ENCODE measurements at regions not wholly inside any gene's neighbourhood (a gene's known extent, or its start where the extent isn't known, plus 50 kb on each side); places are given as distances from the start of the nearest gene placed in this dataset.

DNA sequence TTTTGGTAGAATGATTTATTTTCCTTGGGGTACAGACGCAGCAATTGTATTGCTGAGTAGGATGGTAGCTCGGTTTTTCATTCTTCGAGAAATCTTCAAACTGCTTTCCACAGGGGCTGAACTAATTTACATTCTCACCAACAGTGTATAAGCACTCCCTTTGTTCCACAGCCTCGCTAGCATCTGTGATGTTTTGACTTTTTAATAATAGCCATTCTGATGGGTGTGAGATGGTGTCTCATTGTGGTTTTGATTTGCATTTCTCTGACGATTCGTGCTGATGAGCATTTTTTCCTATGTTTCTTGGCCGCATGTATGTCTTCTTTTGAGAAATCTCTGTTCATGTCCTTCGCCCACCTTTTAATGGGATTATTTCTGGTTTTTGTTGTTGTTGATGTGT is 54.8 kb upstream of the UQCRFS1 start:
- no peak for TF ChIP-seq EZH2phosphoT487 (IDR thresholded peaks at IDR 0.05)
- TF ChIP-seq, protein P1, sequence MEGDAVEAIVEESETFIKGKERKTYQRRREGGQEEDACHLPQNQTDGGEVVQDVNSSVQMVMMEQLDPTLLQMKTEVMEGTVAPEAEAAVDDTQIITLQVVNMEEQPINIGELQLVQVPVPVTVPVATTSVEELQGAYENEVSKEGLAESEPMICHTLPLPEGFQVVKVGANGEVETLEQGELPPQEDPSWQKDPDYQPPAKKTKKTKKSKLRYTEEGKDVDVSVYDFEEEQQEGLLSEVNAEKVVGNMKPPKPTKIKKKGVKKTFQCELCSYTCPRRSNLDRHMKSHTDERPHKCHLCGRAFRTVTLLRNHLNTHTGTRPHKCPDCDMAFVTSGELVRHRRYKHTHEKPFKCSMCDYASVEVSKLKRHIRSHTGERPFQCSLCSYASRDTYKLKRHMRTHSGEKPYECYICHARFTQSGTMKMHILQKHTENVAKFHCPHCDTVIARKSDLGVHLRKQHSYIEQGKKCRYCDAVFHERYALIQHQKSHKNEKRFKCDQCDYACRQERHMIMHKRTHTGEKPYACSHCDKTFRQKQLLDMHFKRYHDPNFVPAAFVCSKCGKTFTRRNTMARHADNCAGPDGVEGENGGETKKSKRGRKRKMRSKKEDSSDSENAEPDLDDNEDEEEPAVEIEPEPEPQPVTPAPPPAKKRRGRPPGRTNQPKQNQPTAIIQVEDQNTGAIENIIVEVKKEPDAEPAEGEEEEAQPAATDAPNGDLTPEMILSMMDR (IDR thresholded peaks at IDR 0.05): no peak
